ENCODE measurements at regions not wholly inside any gene's neighbourhood (a gene's known extent, or its start where the extent isn't known, plus 50 kb on each side); places are given as distances from the start of the nearest gene placed in this dataset.

DNA sequence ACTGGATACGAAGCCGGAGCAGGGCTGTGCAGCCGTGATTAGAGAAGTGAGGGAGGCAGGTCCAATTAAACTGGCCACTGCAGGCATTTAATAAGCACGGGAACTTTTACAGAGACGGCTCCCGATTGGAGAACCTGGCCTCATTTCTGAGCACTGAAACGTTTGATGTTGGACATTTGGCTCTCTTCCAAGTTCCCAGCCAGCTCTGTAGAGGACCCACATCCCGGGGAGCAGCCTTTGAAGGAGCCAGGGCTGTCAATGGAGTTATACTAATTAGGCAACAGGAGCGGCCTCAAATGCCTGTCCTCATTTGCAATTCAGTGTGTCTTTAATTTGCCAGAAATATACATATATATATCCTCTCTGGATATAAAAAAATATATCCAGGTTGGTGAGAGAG lies 499.4 kb upstream of the C16orf82 start (continued):
- TF ChIP-seq, protein P1, sequence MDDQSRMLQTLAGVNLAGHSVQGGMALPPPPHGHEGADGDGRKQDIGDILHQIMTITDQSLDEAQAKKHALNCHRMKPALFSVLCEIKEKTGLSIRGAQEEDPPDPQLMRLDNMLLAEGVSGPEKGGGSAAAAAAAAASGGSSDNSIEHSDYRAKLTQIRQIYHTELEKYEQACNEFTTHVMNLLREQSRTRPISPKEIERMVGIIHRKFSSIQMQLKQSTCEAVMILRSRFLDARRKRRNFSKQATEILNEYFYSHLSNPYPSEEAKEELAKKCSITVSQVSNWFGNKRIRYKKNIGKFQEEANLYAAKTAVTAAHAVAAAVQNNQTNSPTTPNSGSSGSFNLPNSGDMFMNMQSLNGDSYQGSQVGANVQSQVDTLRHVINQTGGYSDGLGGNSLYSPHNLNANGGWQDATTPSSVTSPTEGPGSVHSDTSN (IDR thresholded peaks at IDR 0.05; ENCODE audit: insufficient replicate concordance, low read depth, low read length) = no peak
- no peak for TF ChIP-seq JUND (IDR thresholded peaks at IDR 0.05; ENCODE audit: low read depth, low read length)
- TF ChIP-seq, protein P2, sequence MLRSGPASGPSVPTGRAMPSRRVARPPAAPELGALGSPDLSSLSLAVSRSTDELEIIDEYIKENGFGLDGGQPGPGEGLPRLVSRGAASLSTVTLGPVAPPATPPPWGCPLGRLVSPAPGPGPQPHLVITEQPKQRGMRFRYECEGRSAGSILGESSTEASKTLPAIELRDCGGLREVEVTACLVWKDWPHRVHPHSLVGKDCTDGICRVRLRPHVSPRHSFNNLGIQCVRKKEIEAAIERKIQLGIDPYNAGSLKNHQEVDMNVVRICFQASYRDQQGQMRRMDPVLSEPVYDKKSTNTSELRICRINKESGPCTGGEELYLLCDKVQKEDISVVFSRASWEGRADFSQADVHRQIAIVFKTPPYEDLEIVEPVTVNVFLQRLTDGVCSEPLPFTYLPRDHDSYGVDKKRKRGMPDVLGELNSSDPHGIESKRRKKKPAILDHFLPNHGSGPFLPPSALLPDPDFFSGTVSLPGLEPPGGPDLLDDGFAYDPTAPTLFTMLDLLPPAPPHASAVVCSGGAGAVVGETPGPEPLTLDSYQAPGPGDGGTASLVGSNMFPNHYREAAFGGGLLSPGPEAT (IDR thresholded peaks at IDR 0.05; ENCODE audit: low read depth) = no peak
- no peak for TF ChIP-seq ZNF622 (IDR thresholded peaks at IDR 0.05)
- no peak for TF ChIP-seq SIX5 (IDR thresholded peaks at IDR 0.05; ENCODE audit: low read depth, low read length, severe bottlenecking)

DNA sequence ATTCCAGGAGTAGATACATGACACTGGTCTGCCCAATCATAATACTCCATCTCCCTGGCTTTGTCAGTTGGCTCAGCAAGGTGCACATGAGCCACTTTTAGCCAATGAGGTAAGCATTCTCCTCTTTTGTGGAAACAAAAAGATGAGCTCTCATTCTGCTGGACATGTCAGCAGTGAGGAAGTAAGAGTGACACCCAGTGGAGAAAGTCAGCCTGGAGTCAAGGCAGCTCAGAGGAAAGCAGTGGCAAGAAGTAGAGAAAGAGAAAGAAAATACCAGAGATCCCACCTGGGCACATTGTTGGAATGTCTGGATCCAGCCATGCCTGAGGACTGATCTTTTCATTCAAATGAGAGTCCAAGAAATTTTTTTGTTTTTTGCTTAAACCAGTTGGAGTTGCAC lies 496.9 kb upstream of the C16orf82 start:
- in situ Hi-C loops (cut with MboI) = no loop called here
- H3K4me2 ChIP-seq (ENCODE audit: control insufficient read depth, insufficient read depth) = no peak overlapping the region
- FAIRE-seq (no peak), DNase-seq (ENCODE audit: low read depth, low spot score) (no peak), ATAC-seq (peak; percentile 40; the same call in 1 of the 3 replicates)
- no peak overlapping the region for H3K9ac ChIP-seq (ENCODE audit: control insufficient read depth, insufficient read depth, low read length)
- no TSS peak for BruUV-seq (replicated peaks)
- ChIA-PET POLR2A (no interaction called here), CTCF (interaction anchor here (1.0 to 1.2 kb wide), 3 partner anchors 15 to 1292 kb away, joined by 3 to 4 read pairs (median 3); no protein-coding TSS in a partner anchor), RAD21 (ENCODE audit: unreplicated experiment) (interaction anchor here (1.1 kb wide), 1 partner anchor 10 kb away, joined by 3 read pairs; no protein-coding TSS in a partner anchor), SMC1A (ENCODE audit: uncharacterized antibody, unreplicated experiment) (no interaction called here)
- TF ChIP-seq, protein P3, sequence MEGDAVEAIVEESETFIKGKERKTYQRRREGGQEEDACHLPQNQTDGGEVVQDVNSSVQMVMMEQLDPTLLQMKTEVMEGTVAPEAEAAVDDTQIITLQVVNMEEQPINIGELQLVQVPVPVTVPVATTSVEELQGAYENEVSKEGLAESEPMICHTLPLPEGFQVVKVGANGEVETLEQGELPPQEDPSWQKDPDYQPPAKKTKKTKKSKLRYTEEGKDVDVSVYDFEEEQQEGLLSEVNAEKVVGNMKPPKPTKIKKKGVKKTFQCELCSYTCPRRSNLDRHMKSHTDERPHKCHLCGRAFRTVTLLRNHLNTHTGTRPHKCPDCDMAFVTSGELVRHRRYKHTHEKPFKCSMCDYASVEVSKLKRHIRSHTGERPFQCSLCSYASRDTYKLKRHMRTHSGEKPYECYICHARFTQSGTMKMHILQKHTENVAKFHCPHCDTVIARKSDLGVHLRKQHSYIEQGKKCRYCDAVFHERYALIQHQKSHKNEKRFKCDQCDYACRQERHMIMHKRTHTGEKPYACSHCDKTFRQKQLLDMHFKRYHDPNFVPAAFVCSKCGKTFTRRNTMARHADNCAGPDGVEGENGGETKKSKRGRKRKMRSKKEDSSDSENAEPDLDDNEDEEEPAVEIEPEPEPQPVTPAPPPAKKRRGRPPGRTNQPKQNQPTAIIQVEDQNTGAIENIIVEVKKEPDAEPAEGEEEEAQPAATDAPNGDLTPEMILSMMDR (IDR thresholded peaks at IDR 0.05 in 2 of 3, conservative IDR thresholded peaks at IDR 0.05 in 1 of 3; ENCODE audit: control insufficient read depth in 2 of 3, extremely low read depth in 1 of 3, insufficient read depth in 1 of 3, low read depth in 3 of 3, low read length in 3 of 3) = peak in 2 of 3 experiments; percentile 37; a peak in 3 of 6 replicates
- TF ChIP-seq, protein P4, sequence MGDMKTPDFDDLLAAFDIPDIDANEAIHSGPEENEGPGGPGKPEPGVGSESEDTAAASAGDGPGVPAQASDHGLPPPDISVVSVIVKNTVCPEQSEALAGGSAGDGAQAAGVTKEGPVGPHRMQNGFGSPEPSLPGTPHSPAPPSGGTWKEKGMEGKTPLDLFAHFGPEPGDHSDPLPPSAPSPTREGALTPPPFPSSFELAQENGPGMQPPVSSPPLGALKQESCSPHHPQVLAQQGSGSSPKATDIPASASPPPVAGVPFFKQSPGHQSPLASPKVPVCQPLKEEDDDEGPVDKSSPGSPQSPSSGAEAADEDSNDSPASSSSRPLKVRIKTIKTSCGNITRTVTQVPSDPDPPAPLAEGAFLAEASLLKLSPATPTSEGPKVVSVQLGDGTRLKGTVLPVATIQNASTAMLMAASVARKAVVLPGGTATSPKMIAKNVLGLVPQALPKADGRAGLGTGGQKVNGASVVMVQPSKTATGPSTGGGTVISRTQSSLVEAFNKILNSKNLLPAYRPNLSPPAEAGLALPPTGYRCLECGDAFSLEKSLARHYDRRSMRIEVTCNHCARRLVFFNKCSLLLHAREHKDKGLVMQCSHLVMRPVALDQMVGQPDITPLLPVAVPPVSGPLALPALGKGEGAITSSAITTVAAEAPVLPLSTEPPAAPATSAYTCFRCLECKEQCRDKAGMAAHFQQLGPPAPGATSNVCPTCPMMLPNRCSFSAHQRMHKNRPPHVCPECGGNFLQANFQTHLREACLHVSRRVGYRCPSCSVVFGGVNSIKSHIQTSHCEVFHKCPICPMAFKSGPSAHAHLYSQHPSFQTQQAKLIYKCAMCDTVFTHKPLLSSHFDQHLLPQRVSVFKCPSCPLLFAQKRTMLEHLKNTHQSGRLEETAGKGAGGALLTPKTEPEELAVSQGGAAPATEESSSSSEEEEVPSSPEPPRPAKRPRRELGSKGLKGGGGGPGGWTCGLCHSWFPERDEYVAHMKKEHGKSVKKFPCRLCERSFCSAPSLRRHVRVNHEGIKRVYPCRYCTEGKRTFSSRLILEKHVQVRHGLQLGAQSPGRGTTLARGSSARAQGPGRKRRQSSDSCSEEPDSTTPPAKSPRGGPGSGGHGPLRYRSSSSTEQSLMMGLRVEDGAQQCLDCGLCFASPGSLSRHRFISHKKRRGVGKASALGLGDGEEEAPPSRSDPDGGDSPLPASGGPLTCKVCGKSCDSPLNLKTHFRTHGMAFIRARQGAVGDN (IDR thresholded peaks at IDR 0.05) = no peak
- TF ChIP-seq SMC3 (IDR thresholded peaks at IDR 0.05; ENCODE audit: borderline replicate concordance, low read length) (peak; percentile 25; the same call in 1 of the 2 replicates), RAD21 (IDR thresholded peaks at IDR 0.05; ENCODE audit: insufficient read depth, low read depth, low read length) (peak; percentile 46)
- H3K4me1 ChIP-seq (ENCODE audit: control insufficient read depth, insufficient read depth, low read length) = no peaks in the 10 kb centered on the region
- no peaks in the 10 kb centered on the region for H3K9me3 ChIP-seq (replicated peaks; ENCODE audit: control insufficient read depth, insufficient read depth, low read length)
- no peak overlapping the region for H3K27ac ChIP-seq (ENCODE audit: control insufficient read depth, insufficient read depth)
- H2AFZ ChIP-seq (ENCODE audit: control insufficient read depth, low read depth, low read length) = no peak overlapping the region
- intact Hi-C loops (cut with micrococcal nuclease; ENCODE audit: unreplicated experiment) = loop anchor here (5.0 kb wide), 1 partner anchor 732 kb away; no protein-coding TSS in a partner anchor
- no peak overlapping the region for H3K4me3 ChIP-seq
- H4K20me1 ChIP-seq (ENCODE audit: control insufficient read depth, insufficient read depth) = no peaks in the 10 kb centered on the region
- no peaks in the 10 kb centered on the region for H3K36me3 ChIP-seq (ENCODE audit: control insufficient read depth in 2 of 2, insufficient read depth in 2 of 2, low read length in 1 of 2)
- H3K79me2 ChIP-seq (ENCODE audit: control insufficient read depth, insufficient read depth, low read length) = no peaks in the 10 kb centered on the region
- H3K27me3 ChIP-seq (replicated peaks in 1 of 2; ENCODE audit: control insufficient read depth in 2 of 2, insufficient read depth in 2 of 2, low read length in 1 of 2) = no peaks in the 10 kb centered on the region

Measured in GM12878 (cell line).